Head of caudate nucleus (tissue), 42 donors: ENCODE measurements at regions not wholly inside any gene's neighbourhood (a gene's known extent, or its start where the extent isn't known, plus 50 kb on each side); places are given as distances from the start of the nearest gene placed in this dataset.

Experiments used
- DNase-seq, 42 donors: peaks; one replicate each; pipeline versions ENCODE4 v3.0.0 to v3.0.0-alpha.2; 2020 to 2021; ENCODE audit warnings: mixed read lengths in 7 of 42
- intact Hi-C: fragments of 100-400 bp; cut with DNase I; formaldehyde crosslinking; loops from one replicate; pipeline ENCODE4 v1.15.0; 2022

- no peak for DNase-seq
- intact Hi-C loops = no loop called here
These were observed 60.5 kb upstream of the SALL4 start for GRCh38 chr20:51862796-51863195.

GRCh38 chr20:51861726-51862466 lies 59.6 kb upstream of the SALL4 start:
- intact Hi-C loops = no loop called here
- no peak for DNase-seq

GRCh38 chr20:51860111-51860882 lies 58.0 kb upstream of the SALL4 start:
- DNase-seq = no peak
- intact Hi-C loops = no loop called here

GRCh38 chr20:51856432-51856831 lies 54.1 kb upstream of the SALL4 start:
- no peak for DNase-seq
- intact Hi-C loops = no loop called here

- no peak for DNase-seq
These were observed 52.6 kb upstream of the SALL4 start for GRCh38 chr20:51854921-51855320.

More at GRCh38 chr20:51854921-51855320, 52.6 kb upstream of the SALL4 start:
- intact Hi-C loops = no loop called here
